ENCODE measurements at regions not wholly inside any gene's neighbourhood (a gene's known extent, or its start where the extent isn't known, plus 50 kb on each side); places are given as distances from the start of the nearest gene placed in this dataset.

- TF ChIP-seq, protein P1, sequence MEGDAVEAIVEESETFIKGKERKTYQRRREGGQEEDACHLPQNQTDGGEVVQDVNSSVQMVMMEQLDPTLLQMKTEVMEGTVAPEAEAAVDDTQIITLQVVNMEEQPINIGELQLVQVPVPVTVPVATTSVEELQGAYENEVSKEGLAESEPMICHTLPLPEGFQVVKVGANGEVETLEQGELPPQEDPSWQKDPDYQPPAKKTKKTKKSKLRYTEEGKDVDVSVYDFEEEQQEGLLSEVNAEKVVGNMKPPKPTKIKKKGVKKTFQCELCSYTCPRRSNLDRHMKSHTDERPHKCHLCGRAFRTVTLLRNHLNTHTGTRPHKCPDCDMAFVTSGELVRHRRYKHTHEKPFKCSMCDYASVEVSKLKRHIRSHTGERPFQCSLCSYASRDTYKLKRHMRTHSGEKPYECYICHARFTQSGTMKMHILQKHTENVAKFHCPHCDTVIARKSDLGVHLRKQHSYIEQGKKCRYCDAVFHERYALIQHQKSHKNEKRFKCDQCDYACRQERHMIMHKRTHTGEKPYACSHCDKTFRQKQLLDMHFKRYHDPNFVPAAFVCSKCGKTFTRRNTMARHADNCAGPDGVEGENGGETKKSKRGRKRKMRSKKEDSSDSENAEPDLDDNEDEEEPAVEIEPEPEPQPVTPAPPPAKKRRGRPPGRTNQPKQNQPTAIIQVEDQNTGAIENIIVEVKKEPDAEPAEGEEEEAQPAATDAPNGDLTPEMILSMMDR (IDR thresholded peaks at IDR 0.05) = no peak
- TF ChIP-seq POLR2A (IDR thresholded peaks at IDR 0.05) = no peak
- no peak for TF ChIP-seq POLR2AphosphoS5 (IDR thresholded peaks at IDR 0.05)
Observed at GRCh38 chr2:153218851-153219250, 259.7 kb downstream of the RPRM start.
